HEK293T (cell line): ENCODE measurements at regions not wholly inside any gene's neighbourhood (a gene's known extent, or its start where the extent isn't known, plus 50 kb on each side); places are given as distances from the start of the nearest gene placed in this dataset.

Experiments
- CTCF ChIA-PET: fragments of 350-600 bp; formaldehyde crosslinking; extraction: SDS; loops from one replicate; lab custom pipeline; 2021; ENCODE audit warnings: antibody characterized with exemption, inconsistent platforms; lab: Yijun Ruan, JAX
- POLR2A ChIA-PET: fragments of 350-600 bp; formaldehyde crosslinking; extraction: SDS; loops from one replicate; lab custom pipeline; 2020; ENCODE audit warnings: antibody characterized with exemption, inconsistent platforms; lab: Yijun Ruan, JAX
- DNase-seq: peaks from one replicate; pipeline ENCODE4 v3.0.0; 2012; ENCODE audit warnings: mixed read lengths; ENCODE audit errors: extremely low spot score
- ARNT ChIP-seq: fragments of 450-650 bp; IDR thresholded peaks from 2 replicates; pipeline ENCODE4 v1.6.1; 2017; ENCODE audit warnings: mild to moderate bottlenecking
- BHLHE40 ChIP-seq: fragments of 450-650 bp; IDR thresholded peaks from 2 replicates; pipeline ENCODE4 v1.6.1; 2016; ENCODE audit warnings: mild to moderate bottlenecking, moderate library complexity, borderline replicate concordance
- CTBP1 ChIP-seq: fragments of 450-650 bp; IDR thresholded peaks from 2 replicates; pipeline ENCODE4 v1.6.1; 2016; ENCODE audit warnings: borderline replicate concordance
- ELF4 ChIP-seq: fragments of 450-650 bp; IDR thresholded peaks from 2 replicates; pipeline ENCODE4 v1.6.1; 2017; ENCODE audit warnings: antibody characterized with exemption
- FOXA1 ChIP-seq: fragments of 450-650 bp; IDR thresholded peaks from 2 replicates; pipeline ENCODE4 v1.6.1; 2016; ENCODE audit warnings: mild to moderate bottlenecking
- FOXK2 ChIP-seq: fragments of 450-650 bp; IDR thresholded peaks from 2 replicates; pipeline ENCODE4 v1.6.1; 2016; ENCODE audit warnings: mild to moderate bottlenecking
- FOXM1 ChIP-seq: fragments of 450-650 bp; IDR thresholded peaks from 2 replicates; pipeline ENCODE4 v1.6.1; 2017; ENCODE audit warnings: mild to moderate bottlenecking, borderline replicate concordance
- HDGF ChIP-seq: fragments of 450-650 bp; IDR thresholded peaks from 2 replicates; pipeline ENCODE4 v1.6.1; 2017; ENCODE audit warnings: antibody characterized with exemption, borderline replicate concordance
- L3MBTL2 ChIP-seq: fragments of 450-650 bp; conservative IDR thresholded peaks from 2 replicates; pipeline ENCODE4 v1.6.1; 2016; ENCODE audit warnings: mild to moderate bottlenecking
- LEF1 ChIP-seq: fragments of 450-650 bp; IDR thresholded peaks from 2 replicates; pipeline ENCODE4 v1.6.1; 2017; ENCODE audit warnings: mild to moderate bottlenecking, borderline replicate concordance
- NFRKB ChIP-seq: fragments of 450-650 bp; IDR thresholded peaks from 2 replicates; pipeline ENCODE4 v1.6.1; 2016; ENCODE audit warnings: mild to moderate bottlenecking, moderate library complexity
- PKNOX1 ChIP-seq: fragments of 450-650 bp; IDR thresholded peaks from 2 replicates; pipeline ENCODE4 v1.6.1; 2016
- SP1 ChIP-seq: fragments of 450-650 bp; IDR thresholded peaks from 2 replicates; pipeline ENCODE4 v1.6.1; 2017
- SUZ12 ChIP-seq: fragments of 450-650 bp; IDR thresholded peaks from 2 replicates; pipeline ENCODE4 v1.6.1; 2016; ENCODE audit warnings: mild to moderate bottlenecking
- TARDBP ChIP-seq: fragments of 450-650 bp; IDR thresholded peaks from 2 replicates; pipeline ENCODE4 v1.6.1; 2016
- ZNF384 ChIP-seq: fragments of 450-650 bp; IDR thresholded peaks from 2 replicates; pipeline ENCODE4 v1.6.1; 2016

GRCh38 chr4:155569471-155569870 is 97.2 kb upstream of the GUCY1A1 start:
- CTCF ChIA-PET = interaction anchor here (0.6 kb wide), 1 partner anchor 1170 kb away, joined by 3 read pairs; no protein-coding TSS in a partner anchor
- no peak for TF ChIP-seq NFRKB
- TF ChIP-seq ARNT = no peak
- no peak for TF ChIP-seq ELF4
- TF ChIP-seq ZNF384 = no peak
- TF ChIP-seq FOXA1 = no peak
- DNase-seq = no peak
- POLR2A ChIA-PET = no interaction called here

GRCh38 chr4:155568641-155569220 is 97.9 kb upstream of the GUCY1A1 start:
- TF ChIP-seq FOXK2 (no peak), TARDBP (no peak), ELF4 (no peak), ZNF384 (no peak), FOXM1 (no peak), CTBP1 (no peak), SP1 (no peak), ARNT (no peak), NFRKB (no peak), HDGF (no peak), FOXA1 (no peak), LEF1 (no peak), BHLHE40 (no peak)
- ChIA-PET CTCF (no interaction called here), POLR2A (no interaction called here)
- DNase-seq = no peak

GRCh38 chr4:155566354-155566753 is 100.3 kb upstream of the GUCY1A1 start:
- DNase-seq = no peak
- ChIA-PET CTCF (no interaction called here), POLR2A (no interaction called here)
- TF ChIP-seq BHLHE40 = no peak
- TF ChIP-seq TARDBP = no peak
- no peak for TF ChIP-seq ZNF384
- no peak for TF ChIP-seq L3MBTL2
- no peak for TF ChIP-seq SUZ12
- TF ChIP-seq NFRKB = no peak
- no peak for TF ChIP-seq PKNOX1
- TF ChIP-seq HDGF = no peak
- no peak for TF ChIP-seq LEF1
- TF ChIP-seq CTBP1 = no peak
- TF ChIP-seq ELF4 = no peak
- TF ChIP-seq FOXK2 = no peak
- no peak for TF ChIP-seq FOXM1
- no peak for TF ChIP-seq ARNT
- TF ChIP-seq SP1 = no peak
- TF ChIP-seq FOXA1 = no peak

- DNase-seq = no peak
- ChIA-PET CTCF (no interaction called here), POLR2A (no interaction called here)
- no peak for TF ChIP-seq FOXK2
Measured at GRCh38 chr4:155565776-155566175, 100.9 kb upstream of the GUCY1A1 start.

- POLR2A ChIA-PET = no interaction called here
- CTCF ChIA-PET = interaction anchor here (0.6 kb wide), 1 partner anchor 48 kb away, joined by 4 read pairs; no protein-coding TSS in a partner anchor
- no peak for TF ChIP-seq ARNT
- no peak for TF ChIP-seq L3MBTL2
- no peak for TF ChIP-seq FOXK2
- no peak for TF ChIP-seq TARDBP
- no peak for TF ChIP-seq ZNF384
- TF ChIP-seq LEF1 = no peak
- no peak for DNase-seq
Measured at GRCh38 chr4:155565330-155565729, 101.3 kb upstream of the GUCY1A1 start.

GRCh38 chr4:155564880-155565279 is 101.8 kb upstream of the GUCY1A1 start:
- no peak for DNase-seq
- POLR2A ChIA-PET = no interaction called here
- CTCF ChIA-PET = interaction anchor here (0.6 kb wide), 1 partner anchor 48 kb away, joined by 4 read pairs; no protein-coding TSS in a partner anchor
- TF ChIP-seq LEF1 (no peak), BHLHE40 (no peak), FOXA1 (no peak), CTBP1 (no peak), SP1 (no peak), FOXK2 (no peak), L3MBTL2 (no peak), NFRKB (no peak), PKNOX1 (no peak), FOXM1 (no peak), SUZ12 (no peak), ELF4 (no peak), TARDBP (no peak)

- no peak for TF ChIP-seq CTBP1
- TF ChIP-seq FOXK2 = no peak
- no peak for TF ChIP-seq SP1
- TF ChIP-seq L3MBTL2 = no peak
- ChIA-PET POLR2A (no interaction called here), CTCF (no interaction called here)
- no peak for DNase-seq
Measured at GRCh38 chr4:155564086-155564485, 102.6 kb upstream of the GUCY1A1 start.
